Posterior cingulate gyrus (tissue), 11 donors: ENCODE measurements at regions not wholly inside any gene's neighbourhood (a gene's known extent, or its start where the extent isn't known, plus 50 kb on each side); places are given as distances from the start of the nearest gene placed in this dataset.
"Not testable (repeated sequence)": the region's sequence is repeated elsewhere in the genome, so short reads cannot be mapped to it uniquely, and the experiment has no call there.

Experiments
- DNase-seq, 10 donors: peaks; one replicate each; pipeline versions ENCODE4 v3.0.0 to v3.0.0-alpha.2; 2020 to 2021; ENCODE audit warnings: mixed read lengths in 3 of 10
- intact Hi-C: fragments of 100-400 bp; cut with DNase I; formaldehyde crosslinking; loops from one replicate; pipeline ENCODE4 v1.15.1; 2023

DNA sequence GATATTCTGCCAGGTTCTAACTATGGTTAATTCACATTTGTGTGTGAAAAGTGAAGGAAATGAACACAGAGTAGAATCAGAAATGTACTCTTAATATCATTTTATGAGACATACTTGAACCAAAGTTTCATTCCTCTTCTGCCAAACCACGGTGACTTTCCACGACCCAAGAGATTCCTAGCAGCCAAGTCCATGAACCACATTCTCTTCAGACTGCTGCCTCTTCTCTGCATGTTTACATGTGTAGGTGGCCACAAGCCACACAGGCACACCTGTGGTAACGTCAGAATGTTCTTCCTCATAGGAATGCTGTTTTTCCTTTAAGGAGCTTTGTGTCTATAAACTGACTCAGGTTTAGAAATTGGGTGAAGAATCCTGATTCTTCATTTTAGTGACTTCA is 1411.2 kb downstream of the RAPGEF2 start:
- no peak for DNase-seq
- intact Hi-C loops = no loop called here

DNA sequence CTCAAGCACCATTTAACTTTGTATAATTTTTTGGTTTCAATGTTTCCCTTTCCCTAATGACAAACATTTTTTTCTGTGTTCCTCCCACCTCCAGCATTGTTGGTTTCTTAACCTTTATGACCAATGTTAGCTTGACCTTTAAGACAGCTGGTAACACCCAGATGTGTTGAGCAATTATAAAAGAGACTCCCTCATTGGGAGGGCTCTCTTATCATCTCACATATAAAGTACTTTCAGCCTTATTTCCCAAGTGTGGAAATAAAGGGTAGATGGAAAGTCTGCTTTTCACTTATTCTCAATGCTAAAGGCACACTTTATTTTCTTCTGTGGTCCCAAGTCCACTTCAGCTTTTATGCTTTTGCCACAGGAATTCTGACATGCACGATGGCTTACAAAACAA is 1420.4 kb downstream of the RAPGEF2 start:
- intact Hi-C loops = no loop called here

DNA sequence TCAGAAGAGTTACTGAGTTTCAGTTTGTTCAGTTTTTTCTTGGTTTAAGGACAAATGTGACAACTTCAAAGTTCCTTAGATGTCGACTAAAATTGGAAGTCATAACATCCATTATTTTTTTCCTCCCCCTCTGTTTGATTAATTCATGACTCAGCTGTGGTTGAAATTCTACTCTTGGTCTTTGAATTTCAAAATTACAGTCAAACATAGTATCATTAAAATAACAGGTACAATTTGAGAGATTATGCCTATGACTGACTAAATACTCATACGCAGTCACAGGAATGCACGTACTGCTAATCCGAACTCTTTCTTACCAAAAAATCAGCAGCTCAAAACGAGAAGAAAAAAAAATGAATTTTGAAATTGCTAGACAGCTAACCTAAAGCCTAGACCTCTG is 1434.8 kb downstream of the RAPGEF2 start:
- intact Hi-C loops = no loop called here
- no peak for DNase-seq

More for the DNA sequence above, 1420.4 kb downstream of the RAPGEF2 start:
- DNase-seq = no peak

DNA sequence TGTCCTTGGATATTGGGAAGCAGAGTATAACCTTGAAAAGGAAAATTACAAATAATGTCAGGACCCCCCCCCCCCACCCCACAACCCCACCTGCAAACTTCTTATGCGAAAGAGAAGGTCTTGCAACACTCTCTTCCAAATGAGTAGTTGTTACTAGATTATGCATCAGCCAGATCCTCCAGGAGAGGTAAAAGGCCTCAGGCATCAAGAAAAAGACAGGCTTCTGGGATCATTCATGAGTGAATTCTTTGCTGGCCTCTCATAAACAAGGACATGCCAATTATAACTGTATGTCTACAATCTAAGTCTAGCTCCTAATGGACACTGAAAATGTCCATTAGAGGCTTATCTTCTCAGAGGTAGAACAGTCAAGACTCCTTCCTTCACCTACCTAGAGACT is 1443.3 kb downstream of the RAPGEF2 start:
- intact Hi-C loops = no loop called here
- DNase-seq = no peak

DNA sequence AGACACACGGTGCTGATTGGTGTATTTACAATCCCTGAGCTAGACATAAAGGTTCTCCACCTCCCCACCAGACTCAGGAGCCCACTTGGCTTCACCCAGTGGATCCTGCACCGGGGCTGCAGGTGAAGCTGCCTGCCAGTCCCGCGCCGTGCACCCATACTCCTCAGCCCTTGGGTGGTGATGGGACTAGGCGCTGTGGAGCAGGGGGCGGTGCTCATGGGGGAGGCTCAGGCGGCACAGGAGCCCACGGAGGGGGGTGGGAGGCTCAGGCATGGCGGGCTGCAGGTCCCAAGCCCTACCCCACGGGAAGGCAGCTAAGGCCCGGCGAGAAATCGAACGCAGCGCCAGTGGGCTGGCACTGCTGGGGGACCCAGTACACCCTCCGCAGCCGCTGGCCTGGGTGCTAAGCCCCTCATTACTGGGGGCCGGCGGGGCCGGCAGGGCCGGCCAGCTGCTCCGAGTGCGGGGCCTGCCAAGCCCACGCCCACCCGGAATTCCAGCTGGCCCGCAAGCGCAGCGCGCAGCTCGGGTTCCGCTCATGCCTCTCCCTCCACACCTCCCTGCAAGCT is 1447.2 kb downstream of the RAPGEF2 start:
- intact Hi-C loops = not testable (repeated sequence)

DNA sequence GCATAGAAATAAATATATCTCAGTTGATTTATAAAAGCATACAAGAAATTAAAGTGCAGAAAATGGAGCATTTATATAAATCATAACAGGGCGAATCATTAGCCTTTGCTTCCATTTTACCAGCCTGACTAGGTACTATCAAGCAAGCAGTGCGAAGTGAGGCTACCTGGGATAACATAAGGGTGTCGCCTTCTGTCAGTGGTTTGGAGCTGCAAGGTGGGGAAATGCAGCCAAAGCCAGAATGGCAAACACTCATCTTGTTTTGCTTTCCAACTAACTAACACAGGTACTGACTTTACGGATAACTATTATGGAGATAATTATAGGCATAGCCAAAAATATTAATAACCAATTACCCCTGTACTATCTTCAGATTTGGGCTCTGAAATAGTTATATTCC is 1459.8 kb downstream of the RAPGEF2 start:
- no peak for DNase-seq
- intact Hi-C loops = no loop called here

More for the DNA sequence above, 1447.2 kb downstream of the RAPGEF2 start:
- peak in 2 of 10 donors; percentile 57 to 75 for DNase-seq

DNA sequence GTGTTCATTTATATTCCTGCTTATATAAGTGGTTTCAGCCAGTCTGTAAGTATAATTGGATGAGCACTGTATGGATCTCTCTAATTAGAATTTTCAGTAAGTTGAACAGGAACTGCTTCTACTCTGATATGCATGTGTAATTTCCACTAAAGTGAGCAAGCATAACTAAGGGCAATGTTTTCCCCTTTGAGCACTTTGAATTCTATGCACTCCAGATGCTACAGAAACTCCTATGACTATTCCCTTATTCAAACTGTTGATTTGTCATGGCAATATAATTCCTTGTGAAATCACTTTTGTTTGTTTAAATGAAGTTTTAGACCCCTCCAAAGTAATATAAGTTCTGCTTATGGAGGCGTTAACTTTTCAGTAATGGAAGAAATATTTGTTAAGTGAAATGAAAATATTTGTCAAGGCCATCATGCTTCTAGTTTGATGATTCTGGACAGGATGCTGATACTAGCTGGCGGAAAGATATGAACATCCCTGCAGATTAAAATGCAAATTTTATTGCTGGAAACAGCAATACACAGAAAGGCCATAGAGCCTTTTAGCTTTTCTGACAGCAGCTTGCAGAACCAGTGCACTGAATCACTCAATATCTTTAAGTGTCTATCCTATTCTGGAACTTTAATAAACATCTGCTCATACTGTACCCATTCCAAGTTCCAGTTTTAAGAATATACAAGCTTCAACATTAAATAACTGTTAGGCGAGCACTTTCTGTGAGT is 1460.8 kb downstream of the RAPGEF2 start:
- no peak for DNase-seq
- intact Hi-C loops = no loop called here

DNA sequence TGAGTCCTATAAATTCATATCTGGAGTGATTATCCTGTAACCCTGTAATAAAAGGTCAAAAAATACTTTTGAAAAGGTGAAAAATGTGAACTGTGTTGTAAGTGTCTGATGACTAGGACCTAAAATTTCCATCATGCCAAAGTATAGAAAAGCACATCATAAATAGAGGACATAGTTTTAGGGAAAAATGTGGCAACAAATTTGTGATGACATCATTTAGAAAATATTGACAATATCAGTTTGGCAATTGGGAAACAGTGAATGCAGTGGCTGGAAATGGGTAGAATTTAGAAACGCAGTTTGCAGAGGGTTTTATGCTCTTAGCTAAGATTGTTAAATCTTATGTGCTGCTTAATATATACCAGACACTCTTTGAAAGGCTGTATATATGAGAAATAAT is 1464.8 kb downstream of the RAPGEF2 start:
- DNase-seq = no peak
- intact Hi-C loops = no loop called here

DNA sequence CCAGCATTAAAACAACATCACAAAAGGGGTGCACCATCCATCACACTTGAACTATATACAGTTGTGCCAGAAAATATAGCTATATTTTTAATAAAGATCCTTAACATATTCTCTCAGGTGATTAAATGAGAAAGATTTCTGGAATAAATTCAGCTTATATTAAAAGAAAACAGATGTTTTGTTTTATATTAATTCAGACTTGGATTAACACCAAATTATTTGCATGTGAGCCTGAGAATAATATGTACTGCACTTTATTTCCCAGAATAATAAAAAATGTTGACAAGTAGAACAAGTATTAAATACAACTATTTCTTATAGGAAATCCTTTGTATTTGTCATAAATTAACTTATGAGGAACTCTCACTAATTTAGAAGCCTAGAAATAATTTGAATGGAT is 1467.4 kb downstream of the RAPGEF2 start:
- intact Hi-C loops = no loop called here
- DNase-seq = no peak

DNA sequence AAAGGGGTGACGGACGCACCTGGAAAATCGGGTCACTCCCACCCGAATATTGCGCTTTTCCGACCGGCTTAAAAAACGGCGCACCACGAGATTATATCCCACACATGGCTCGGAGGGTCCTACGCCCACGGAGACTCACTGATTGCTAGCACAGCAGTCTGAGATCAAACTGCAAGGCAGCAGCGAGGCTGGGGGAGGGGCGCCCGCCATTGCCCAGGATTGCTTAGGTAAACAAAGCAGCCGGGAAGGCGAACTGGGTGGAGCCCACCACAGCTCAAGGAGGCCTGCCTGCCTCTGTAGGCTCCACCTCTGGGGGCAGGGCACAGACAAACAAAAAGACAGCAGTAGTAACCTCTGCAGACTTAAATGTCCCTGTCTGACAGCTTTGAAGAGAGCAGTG is 1471.4 kb downstream of the RAPGEF2 start:
- intact Hi-C loops, DNase-seq: not testable (repeated sequence)

DNA sequence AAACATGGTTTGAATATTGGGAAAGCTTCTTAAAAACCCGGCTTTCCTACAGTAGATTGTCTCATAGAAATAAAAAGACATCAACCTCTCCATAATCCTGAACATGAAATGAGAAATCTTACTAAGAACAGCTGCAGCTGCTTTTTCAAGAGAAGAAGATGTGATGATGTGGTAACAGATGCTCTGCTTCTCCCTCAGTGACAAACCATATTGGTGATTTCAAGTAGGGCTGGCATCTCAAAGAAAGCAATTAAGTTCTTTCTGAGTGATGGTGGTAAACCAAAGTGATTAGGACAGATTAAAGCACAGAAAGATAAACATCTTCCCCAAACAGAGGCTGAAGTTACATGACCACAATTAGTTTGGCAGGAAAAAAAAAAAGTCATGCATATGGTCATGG is 1477.7 kb downstream of the RAPGEF2 start:
- DNase-seq = no peak
- intact Hi-C loops = no loop called here

DNA sequence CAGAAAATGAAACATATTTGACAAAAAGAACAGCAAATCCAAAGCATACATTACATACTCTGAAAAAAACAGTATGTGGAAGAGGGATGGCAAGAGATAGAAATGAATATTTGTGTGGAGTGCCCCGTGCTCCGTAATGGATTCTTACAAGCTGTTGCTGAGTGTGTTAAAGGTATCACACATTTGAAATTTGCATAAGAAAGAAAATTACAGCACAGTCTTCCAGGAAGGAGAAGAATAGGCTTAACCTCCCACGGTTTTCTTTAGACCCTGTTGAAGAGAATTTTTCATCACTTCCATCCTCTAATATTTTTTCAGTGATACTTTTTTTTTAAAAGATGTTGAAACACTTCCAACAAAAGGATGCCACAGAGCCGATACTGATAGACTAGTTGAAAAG is 1489.4 kb downstream of the RAPGEF2 start:
- DNase-seq = no peak
- intact Hi-C loops = no loop called here

DNA sequence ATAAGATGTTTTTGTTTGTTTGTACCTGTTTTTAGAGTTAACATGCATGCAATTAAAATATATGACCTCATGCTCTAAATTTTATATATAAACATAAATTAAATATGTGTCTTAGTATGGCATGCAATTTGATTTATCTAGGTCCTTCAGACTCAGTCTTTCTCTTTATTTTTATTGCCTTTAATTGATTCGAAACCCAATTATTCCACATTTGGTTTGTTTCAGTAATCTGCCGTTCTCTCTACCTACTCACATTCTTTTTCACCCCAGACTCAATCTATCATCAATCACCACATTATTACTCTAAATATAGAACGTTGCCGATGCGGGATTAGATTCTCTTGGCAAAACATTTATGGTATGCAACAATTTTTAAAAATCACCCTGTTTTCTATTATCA is 1492.8 kb downstream of the RAPGEF2 start:
- DNase-seq = no peak
- intact Hi-C loops = no loop called here

DNA sequence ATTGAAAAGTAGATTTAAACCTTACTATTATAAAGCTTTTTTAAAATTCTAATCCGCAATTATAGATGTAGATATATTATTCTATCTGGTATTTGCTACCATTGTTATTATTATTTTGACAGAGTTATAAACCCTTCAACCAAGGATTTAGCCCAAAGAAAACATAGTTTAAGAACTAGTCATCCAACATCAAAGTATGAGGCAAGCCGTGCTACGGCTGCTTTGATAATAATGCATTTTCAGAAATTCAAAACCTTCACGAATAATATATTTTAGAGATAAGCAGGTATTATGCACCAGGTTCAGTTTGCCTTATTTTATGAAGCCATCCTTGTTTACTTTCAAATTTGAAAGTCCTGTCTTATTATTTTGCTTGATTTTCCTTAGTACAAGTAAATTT is 1501.7 kb downstream of the RAPGEF2 start:
- DNase-seq = no peak
- intact Hi-C loops = no loop called here

DNA sequence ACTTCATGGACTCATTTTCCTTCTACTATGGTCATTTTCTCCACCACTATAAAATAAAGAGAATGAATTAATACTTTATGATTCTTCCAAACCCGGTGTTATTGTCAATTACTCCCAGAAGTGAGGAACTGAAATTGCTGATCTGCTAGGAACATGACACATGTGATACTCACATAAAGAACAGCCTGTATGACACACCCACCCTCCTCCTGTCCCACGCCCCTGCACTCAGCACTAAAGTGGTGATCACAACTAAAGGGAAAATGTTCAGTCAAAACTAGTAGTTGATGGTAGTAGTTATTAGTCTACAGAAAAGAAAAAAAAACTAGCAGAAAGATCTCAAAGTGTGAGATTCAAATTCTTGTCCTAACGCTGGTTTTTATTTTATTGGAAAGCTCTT is 1508.3 kb downstream of the RAPGEF2 start:
- DNase-seq = no peak
- intact Hi-C loops = no loop called here

DNA sequence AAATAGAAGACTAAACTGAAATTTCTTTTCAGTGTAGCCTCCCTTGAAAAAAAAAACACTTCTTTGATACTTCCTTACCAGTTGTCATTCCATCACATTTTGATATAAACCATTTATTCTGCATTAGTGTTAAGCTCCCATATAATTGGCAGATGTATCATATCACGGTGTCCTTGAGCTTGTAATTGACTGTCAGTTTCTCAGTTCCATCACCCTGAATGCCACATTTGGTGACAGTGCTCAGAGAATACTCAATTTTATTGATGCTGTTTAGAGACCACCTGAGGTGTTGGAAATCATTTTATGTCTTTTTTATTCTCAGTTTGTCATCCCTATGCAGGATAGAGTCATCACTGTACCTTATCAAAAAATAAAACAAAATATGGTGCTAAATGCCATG is 1528.2 kb downstream of the RAPGEF2 start:
- no peak for DNase-seq
- intact Hi-C loops = no loop called here

DNA sequence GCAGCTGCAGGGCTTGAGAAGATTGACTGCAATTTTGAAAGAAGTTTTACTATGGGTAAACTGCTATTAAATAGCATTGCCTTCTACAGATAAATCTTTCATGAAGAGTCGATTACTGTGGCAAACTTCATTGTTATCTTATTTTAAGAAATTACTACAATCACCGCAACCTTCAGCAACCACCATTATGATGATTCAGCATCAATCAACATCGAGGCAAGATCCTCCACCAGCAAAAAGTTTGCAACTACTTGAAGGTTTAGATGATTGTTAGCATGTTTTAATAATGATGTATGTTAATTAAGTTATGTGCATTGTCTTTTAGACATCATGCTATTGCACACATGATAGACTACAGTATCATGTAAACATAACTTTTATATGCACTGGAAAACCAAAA is 1511.0 kb downstream of the FSTL5 start:
- intact Hi-C loops = no loop called here
- DNase-seq = no peak

DNA sequence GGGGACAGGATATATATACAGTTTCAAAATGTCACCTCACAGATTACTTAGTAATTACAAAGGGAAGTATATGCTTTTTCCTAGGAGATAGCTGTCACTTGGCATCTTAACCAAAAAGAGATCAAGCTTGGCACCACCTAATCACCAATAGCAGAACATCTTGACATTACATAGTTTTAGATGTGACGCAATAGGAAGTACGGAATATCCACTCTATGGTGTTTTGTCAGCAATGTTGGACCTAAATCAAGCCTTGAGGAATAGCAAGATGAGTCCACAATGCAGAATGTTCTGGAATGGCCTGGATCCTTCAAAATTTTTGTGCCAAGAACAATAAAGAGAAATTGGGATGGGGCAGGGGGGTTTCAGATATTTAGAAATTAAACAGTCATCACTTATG is 1488.2 kb downstream of the FSTL5 start:
- intact Hi-C loops = no loop called here
- no peak for DNase-seq

DNA sequence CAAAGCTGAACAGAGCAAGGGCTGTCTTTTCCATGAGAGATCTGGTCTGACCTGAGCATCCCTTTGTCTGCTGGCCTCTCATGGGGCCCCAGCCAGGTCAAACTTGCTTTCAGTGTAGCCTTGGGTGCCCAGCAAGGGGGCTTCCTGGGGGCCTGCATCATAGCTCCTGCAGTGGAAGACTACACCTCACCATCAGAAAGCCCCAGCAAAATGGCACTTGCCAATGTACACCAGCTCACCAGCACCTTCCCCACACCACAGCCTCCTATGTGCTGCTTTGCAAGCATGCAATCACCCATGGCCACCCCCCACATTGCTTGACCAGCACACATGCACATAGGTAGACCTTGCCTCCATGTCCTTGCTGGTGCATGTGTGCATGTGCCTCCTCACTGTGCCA is 1478.1 kb downstream of the FSTL5 start:
- intact Hi-C loops = no loop called here
- DNase-seq = peak in 1 of 10 donors; percentile 42

DNA sequence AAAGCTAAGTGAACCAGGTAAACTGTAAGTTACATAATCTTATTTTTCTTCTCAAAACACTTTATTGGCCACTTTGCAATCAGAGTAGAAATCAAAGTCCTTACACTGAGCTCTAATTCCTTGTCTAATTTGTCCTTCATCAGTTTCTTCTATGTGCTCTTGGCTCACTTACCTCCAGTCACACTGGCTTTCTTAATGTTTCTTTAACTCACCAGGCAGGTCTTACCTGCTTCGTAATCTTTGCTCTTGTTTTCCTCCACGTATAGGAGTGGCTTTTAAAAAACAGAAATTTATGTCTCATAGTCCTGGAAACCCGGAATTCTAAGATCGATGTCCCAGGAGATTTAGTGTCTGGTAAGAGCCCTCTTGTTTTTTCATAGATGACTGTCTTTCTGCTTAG is 1462.1 kb downstream of the FSTL5 start:
- no peak for DNase-seq
- intact Hi-C loops = no loop called here

DNA sequence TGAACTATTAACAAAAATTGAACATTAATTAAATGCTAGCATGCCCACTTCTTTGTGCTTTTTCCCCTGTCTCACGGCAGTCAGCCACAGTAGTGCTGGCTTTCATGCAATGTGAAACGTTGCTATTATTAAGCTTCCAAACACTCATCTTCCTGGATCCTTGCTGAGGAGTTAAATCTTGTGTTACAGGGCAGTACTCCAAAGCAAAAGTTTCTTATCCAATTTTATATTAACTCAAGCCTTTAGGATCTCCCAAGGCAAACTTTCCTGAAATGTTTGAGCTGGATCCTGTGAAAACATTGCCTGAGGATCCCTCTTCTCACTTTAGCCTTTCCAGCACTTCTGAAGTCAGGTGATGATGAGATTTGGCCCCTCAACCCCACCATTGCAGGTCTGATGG is 1454.8 kb downstream of the FSTL5 start:
- intact Hi-C loops = no loop called here
- DNase-seq = no peak

DNA sequence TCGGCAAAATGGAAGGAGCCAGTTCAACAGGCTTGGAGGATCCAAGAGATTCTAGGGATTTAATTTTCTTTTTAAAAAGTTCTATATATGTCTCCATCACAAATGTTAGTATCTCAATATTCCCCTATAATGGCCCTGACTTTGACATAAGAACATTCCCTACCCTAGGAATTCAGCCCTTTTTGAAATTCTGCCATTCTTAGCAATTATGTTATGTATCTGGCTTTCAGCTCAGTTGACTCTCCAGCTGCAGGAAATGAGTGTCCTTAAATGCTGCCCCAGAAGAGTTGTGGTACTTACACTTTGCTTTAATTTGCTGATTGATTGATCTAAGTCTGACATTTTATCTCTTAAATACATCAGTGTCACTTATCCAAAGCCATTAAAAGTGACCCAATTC is 1454.3 kb downstream of the FSTL5 start:
- intact Hi-C loops = no loop called here
- no peak for DNase-seq

DNA sequence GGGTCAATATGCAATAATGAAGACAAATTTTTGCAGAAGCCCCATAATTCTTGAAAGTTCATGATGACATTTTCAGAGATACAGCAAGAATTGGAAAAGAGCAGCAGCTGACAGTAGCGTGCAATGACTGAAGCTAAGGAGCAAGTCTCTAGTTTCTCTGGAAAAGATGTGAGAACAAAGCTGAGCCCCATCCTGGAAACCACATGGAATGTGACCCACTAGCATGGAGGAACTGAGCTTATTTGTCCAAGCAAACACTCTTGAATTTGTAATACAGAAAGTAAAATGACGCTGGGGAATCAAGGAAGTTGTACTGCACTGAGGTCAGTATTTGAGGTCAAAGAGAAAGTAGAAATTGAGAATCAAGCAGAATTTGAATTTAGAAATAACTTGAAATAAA is 1447.2 kb downstream of the FSTL5 start:
- intact Hi-C loops = no loop called here

More for the DNA sequence above, 1447.2 kb downstream of the FSTL5 start:
- DNase-seq = no peak
